NB4 (cell line): ENCODE measurements at regions not wholly inside any gene's neighbourhood (a gene's known extent, or its start where the extent isn't known, plus 50 kb on each side); places are given as distances from the start of the nearest gene placed in this dataset.

ENCODE experiments used
- POLR2A ChIP-seq: IDR thresholded peaks from 2 replicates; pipeline ENCODE4 v1.6.1; 2011; ENCODE audit warnings: mild to moderate bottlenecking; ENCODE audit not compliant: insufficient read length; ENCODE audit errors: extremely low read depth
- TF ChIP-seq, protein P1 (sequence below): IDR thresholded peaks from one replicate; pipeline ENCODE4 v1.5.1; 2012; ENCODE audit warnings: low read depth, low read length
- TF ChIP-seq, protein P2 (sequence below): IDR thresholded peaks from 2 replicates; pipeline ENCODE4 v1.6.1; 2011; ENCODE audit warnings: low read depth, low read length

DNA sequence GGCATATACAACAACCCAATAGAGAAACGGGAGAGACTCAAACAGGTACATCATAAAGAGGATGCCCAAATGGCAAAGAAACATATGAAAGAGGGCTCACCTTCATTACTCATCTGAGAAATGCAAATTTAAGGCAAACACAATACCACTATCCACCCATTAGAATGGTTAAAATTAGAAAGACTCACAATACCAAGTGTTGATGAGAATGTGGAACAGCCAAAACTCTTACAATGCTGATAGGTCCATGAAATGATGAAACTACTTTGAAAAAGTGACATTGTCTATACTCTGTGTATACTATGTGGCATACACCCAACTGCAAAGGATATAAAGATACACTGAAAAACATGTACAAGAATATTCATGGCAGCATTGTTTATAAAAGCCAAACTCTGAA, 96.2 kb upstream of the TSHZ3 start:
- TF ChIP-seq, protein P1, sequence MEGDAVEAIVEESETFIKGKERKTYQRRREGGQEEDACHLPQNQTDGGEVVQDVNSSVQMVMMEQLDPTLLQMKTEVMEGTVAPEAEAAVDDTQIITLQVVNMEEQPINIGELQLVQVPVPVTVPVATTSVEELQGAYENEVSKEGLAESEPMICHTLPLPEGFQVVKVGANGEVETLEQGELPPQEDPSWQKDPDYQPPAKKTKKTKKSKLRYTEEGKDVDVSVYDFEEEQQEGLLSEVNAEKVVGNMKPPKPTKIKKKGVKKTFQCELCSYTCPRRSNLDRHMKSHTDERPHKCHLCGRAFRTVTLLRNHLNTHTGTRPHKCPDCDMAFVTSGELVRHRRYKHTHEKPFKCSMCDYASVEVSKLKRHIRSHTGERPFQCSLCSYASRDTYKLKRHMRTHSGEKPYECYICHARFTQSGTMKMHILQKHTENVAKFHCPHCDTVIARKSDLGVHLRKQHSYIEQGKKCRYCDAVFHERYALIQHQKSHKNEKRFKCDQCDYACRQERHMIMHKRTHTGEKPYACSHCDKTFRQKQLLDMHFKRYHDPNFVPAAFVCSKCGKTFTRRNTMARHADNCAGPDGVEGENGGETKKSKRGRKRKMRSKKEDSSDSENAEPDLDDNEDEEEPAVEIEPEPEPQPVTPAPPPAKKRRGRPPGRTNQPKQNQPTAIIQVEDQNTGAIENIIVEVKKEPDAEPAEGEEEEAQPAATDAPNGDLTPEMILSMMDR, result no peak
- no peak for TF ChIP-seq POLR2A
- TF ChIP-seq, protein P2, sequence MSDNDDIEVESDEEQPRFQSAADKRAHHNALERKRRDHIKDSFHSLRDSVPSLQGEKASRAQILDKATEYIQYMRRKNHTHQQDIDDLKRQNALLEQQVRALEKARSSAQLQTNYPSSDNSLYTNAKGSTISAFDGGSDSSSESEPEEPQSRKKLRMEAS, result no peak
